ENCODE measurements at regions not wholly inside any gene's neighbourhood (a gene's known extent, or its start where the extent isn't known, plus 50 kb on each side); places are given as distances from the start of the nearest gene placed in this dataset.
A peak's percentile ranks its signal among the peaks of the same experiment; 100 is the strongest.
"Not testable (repeated sequence)": the region's sequence is repeated elsewhere in the genome, so short reads cannot be mapped to it uniquely, and the experiment has no call there.

DNA sequence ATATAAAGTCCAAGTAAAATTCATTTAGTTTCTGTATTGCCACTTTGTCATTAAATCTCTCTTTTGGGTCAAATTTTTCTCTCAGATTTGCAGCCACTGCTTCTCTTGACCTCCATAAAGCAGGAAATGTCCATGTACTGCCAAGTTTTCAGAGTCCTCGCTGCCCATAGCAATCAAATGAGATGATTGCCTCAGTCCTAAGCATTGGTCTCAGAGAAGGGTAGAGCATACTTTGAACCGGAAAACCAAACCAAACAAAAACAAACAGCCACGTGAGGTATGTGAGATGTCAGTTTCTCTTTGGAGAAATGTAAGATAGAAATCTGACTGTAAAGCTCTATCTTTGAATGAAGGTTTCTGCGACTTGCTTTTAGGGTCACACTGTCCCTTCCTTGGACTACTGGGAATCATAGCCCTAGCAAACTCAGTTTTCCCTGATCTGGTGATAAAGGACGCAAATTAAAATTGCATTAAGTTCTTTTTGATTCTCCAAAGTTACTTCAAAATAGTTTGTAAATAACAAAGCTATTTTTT, 505.4 kb upstream of the CITED2 start:
- no peak for DNase-seq

DNA sequence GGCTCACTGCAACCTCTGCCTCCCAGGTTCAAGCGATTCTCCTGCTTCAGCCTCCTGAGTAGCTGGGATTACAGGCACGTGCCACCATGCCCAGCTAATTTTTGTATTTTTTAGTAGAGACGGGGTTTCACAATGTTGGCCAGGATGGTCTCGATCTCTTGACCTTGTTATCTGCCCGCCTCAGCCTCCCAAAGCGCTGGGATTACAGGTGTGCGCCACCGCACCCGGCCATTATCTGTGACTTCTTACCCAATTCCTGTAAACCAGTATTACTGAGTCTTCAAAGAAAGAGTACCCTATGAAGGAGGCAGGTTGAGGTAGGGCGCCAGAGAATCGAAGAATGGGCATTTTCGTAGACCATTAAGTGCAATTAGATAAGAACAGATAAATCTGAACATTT, 504.8 kb upstream of the CITED2 start:
- not testable (repeated sequence) for DNase-seq

DNA sequence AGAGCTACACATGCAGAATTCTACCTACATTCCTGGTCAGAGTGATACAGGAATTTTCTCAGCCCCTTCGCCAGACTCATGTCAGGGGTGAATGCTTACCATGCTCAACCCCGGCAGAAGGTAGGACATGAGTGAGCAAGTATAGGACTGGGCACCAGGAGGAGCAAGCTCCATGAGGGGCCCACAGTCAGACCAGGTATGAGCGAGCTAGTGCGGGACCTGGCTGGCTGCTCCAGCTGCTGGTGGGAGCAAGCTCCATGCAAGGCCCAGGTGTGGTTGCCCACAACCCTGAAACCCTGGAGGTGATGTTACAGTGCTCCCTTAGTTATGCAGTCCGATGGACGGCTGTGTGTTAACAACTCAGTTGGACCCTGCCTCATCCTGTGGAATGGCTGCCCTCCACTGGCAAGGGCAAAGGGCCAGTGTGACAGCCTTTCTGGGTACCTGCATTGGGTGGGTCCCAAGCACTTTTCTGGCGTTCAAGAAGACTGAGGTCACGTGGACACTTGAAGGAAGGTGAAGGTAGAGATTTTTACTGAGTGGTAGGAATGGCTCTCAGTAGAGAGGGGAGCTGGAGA, 503.5 kb upstream of the CITED2 start:
- DNase-seq, result no peak

DNA sequence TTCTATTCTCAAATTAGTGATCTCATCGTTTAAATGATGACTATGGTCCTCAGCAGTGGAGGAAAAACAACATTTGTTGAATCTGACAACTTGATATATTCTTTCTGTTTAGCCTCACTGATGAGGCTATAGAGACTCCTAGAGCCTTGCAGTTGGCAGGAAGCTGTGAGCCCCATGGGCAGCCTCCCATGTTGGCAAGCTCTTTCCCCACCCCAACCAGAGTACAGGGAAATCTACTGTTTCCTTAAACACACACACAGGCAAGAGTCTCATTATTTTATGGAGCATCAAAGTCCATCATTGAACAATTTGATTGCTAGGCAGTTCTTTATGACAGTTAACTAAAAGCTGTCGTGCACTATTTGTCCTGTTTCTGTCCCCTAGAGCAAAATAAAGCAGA, 498.2 kb upstream of the CITED2 start:
- DNase-seq, result no peak

DNA sequence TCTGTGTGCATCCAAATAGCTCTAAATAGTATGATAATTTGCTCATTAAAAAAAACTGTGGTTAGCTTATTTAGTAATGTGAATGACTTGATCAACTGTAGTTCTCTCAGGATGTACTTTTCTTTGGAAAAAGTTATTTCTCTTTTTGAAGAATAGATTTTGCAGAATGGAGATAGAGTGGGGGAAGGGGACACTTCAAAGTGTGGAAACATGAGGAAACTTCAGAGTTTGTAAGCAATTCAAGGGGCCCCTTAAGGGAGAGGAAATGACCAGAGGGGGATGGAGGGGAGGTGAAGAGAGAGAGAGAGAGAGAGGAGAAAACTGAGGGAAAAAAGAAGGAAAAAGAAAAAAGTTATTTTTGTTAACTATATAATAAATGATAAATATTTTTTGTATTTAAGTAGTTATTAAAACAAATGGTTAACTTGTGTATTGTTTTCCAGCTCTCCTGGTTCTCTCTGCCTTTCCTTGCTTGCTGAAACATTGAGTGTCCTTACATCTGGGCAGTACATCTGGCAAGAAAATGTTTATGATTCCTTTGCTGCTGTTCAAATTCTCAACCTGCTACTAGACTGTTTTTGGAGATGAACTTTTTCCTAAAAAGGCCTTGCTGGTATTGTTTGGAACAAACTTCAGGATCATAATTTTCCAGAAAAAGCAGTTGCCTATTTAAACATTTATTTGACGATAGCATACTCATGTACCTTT, 497.5 kb upstream of the CITED2 start:
- no peak for DNase-seq

- DNase-seq, result no peak
Observed at GRCh38 chr6:139871165-139871710, 496.8 kb upstream of the CITED2 start.

GRCh38 chr6:139868576-139868975, 494.1 kb upstream of the CITED2 start:
- no peak for DNase-seq

DNA sequence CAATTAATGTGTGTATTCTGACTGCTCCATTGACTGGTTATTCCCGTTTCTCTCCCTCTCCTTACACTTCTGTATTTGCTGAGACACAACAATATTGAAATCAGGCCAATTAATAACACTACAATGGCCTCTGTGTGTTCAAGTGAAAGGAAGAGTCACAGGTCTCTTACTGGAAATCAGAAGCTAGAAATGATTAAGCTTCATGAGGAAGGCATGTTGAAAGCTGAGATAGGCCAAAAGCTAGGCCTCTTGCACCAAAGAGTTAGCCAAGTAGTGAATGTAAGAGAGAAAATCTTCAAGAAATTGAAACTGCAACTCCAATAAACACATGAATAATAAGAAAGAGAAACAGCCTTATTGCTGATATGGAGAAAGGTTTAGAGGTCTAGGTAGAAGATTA, 489.5 kb upstream of the CITED2 start:
- DNase-seq, result no peak

DNA sequence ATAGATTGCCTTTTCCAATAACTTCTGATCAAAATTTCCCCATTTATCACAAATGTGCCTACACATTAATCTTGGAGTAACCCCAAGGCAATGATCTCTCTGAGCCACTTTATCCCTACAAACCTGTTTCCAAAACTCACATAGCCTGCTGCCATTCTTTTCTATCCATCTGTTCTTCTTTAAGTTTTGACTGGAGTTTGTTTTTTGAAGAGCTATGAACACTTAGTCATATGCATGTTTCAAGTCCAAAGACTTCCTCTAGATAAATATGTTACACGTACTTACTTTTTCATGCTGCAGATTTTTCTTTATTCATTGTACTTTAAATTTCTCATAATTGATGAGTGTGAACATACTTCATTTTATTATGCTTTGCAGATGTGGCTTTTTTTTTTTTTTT, 488.9 kb upstream of the CITED2 start:
- no peak for DNase-seq

GRCh38 chr6:139862311-139862710, 487.9 kb upstream of the CITED2 start:
- DNase-seq, result no peak

DNA sequence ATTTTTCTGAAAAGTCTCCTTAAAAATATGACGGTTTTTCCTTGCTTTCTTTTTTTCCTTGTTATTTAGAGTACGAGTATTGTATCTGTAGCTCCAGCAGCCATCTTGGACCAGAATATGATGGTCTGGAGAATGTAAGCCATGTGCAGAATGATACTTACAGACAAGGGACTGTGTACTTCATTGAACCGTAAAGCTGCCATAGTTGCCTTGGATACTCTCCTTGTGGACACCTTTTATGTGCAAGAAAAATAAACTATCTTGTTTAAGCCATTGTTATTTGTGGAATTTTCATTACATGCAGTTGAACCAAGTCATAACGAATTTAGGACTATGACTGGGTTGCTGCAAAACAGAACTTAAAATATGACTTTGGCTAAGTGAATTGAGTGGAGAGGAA, 485.8 kb upstream of the CITED2 start:
- no peak for DNase-seq

GRCh38 chr6:139858429-139858828, 484.0 kb upstream of the CITED2 start:
- no peak for DNase-seq

GRCh38 chr6:139857143-139857542, 482.7 kb upstream of the CITED2 start:
- no peak for DNase-seq

GRCh38 chr6:139856562-139856961, 482.1 kb upstream of the CITED2 start:
- DNase-seq, result no peak

DNA sequence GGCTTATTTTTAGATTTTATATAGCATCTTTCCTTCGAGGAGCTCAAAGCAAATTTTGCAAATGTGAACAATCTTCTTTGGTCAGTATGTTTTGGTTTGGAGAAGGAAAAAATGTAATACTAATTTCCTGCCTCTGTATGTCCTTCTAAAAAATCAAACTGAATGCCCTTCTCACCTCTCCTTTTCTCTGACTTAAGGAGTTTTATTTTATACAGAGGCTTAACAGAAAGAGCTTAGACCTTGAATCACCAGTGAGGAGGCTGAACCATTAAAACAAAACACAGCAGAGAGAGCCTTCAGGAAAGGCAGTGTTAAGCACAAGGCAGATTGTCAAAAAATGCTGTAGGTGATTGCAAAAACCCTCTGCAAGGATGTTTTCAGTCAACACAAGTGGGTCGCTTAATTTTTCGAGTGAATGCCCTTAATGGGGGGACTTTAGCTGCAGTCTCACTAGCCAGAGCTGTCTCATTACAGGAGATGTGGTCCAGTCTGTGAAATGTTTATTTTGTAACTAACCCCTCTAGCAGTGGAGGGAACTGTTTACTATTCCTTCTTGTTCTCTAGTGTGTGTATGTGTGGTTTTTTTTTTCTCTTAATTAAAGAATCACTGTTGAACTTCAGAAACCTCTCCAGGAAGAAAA, 481.3 kb upstream of the CITED2 start:
- DNase-seq, result peak; percentile 10

- no peak for DNase-seq
Observed at GRCh38 chr6:139853302-139853992, 479.0 kb upstream of the CITED2 start.

DNA sequence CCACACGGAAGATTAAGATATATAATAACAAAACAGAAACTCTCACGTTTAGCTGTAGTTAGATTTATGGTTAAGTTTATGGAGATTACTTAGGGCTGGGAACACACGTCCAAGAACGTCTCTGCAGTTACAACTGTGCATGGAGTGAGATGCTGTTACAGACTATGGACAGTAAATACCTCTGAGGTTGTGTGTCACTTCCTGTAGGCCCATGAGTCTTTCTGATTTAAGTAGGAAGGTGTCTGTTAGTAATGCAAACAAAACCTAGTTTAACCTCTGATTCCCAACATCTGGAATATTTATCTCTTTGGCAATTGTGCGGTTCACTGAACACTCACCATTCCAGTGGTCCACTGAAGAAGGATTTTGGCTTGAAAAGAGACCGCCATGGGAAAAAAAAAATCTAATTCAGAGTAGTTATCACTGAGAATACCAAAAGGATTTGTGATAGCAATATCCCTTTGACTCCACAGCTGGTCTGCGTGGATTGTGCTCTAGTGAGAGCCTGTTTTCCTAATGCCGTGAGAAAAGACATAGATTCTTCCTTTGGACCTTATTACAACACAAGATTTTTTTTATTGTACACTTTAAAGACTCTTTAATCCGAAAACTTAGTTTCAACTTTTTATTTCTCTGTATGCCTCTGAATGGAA, 478.2 kb upstream of the CITED2 start:
- no peak for DNase-seq

DNA sequence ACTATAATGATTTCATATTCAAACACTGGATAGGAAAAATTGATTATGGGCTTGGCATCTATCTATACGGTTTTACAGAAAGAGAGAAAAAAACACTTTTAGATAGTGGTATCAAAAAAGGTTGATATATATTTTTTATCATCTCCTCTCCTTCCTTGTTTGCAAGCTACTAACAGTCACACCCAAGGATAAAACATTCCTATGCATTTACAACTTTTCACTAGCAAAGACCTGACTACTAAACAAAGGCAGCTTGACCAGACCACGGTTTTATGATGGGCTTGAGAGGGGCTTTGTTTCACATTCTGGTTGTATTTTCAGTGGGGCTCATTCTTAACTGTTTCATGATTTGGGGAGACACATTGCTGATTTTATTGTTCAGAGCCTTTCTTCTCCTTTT, 477.6 kb upstream of the CITED2 start:
- DNase-seq, result no peak

DNA sequence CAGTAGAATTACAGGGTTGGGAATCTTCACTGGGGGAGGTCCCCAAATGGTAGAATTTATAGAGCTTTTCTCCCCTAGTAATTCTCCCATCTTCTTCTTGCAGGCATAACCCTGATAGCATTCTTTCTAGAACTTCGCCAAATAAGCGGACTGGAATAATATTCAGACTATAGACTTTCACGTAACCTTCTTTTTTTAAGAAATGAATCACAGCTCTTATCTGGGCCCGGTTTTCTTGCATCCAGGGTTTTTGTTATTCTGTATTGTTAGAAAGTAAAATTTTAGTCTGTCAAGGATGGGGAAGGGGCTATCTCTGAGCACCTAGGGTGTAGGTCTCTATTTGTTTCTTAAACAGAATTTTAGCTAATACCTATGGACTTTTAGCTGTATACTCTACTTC, 476.8 kb upstream of the CITED2 start:
- no peak for DNase-seq

DNA sequence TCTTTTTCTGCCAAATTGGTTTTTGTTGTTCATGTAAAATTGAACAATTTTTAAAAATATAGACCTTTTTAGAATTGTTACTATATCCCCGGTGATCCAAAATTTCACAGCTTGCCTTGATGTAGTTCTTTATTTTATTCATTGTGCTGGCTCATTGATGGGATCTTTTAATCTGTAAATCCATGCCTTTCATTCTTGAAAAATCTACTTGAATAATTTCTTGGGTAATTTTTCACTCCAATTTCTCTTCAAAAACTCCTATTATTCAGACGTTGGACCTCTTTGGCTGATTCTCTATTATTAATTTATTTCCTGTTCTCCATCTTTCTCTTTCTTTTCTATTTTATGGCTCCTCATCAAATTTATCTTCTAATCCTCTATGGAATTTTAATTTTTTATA, 476.1 kb upstream of the CITED2 start:
- no peak for DNase-seq

GRCh38 chr6:139847457-139847813, 473.0 kb upstream of the CITED2 start:
- DNase-seq, result no peak

DNA sequence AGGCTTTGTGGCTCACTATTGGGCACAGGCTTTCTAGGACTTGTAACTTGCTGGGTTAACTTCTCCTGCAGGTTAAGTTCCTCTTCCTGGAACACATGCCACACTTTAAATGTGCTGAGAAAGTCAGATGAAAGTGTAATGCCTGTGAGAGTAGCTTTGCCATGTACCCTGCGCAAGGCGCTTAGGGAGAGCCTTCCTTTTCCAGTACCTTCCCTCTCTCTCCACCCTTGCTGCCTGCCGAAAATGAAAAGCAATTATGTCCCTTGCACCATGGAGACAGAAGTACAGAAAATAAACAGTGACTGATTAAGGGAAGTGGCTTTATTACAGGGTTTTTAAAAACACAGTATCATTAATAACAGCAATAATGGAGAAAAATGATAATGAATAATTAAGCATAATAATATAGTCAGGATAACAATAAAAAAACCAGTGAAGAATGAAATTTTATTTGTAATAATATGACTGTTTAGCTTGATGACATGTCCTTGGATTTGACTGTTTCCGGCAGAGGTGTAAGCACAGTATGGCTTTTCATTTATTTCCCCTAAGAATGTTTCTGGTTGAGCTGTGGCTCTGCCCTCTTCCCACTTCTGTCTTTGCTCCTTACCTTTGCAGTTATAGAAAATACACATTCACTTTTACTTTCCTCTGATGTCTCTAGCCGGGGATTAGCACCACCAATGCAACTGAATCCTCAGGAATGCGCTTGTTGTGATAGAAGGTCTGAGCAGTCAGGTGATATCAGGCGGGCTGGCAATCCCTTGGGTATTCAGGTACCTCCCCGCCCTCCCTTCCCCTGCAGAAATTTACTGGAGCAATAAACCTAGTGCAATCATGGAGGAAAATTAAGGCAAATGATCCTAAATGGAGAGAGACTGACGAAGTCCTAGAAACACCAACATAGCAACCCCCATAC, 472.3 kb upstream of the CITED2 start:
- no peak for DNase-seq

Measured in NCI-H1105 treated with DMSO at 0.1 percent for 48 hours (cell line).